KMS-11 (cell line): ENCODE measurements at regions not wholly inside any gene's neighbourhood (a gene's known extent, or its start where the extent isn't known, plus 50 kb on each side); places are given as distances from the start of the nearest gene placed in this dataset.

Experiments used
- H2AFZ ChIP-seq: fragments of 200-600 bp; sonication (generic); 2 replicates; pipeline ENCODE4 v1.6.1; 2016; ENCODE audit warnings: antibody characterized with exemption, mixed run types, low read depth
- H3K27ac ChIP-seq: fragments of 200-600 bp; sonication (generic); 2 replicates; pipeline ENCODE4 v1.6.1; 2016; ENCODE audit warnings: mild to moderate bottlenecking, mixed run types
- H3K27me3 ChIP-seq: fragments of 200-600 bp; sonication (generic); 2 replicates; pipeline ENCODE4 v1.6.1; 2017; ENCODE audit warnings: mild to moderate bottlenecking, low read depth, mixed run types, moderate library complexity; ENCODE audit not compliant: insufficient read depth
- H3K36me3 ChIP-seq: fragments of 200-600 bp; sonication (generic); 2 replicates; pipeline ENCODE4 v1.6.1; 2017; ENCODE audit warnings: mild to moderate bottlenecking, mixed run types; ENCODE audit not compliant: insufficient read depth
- H3K4me1 ChIP-seq: fragments of 200-600 bp; sonication (generic); 2 replicates; pipeline ENCODE4 v1.6.1; 2016; ENCODE audit warnings: mild to moderate bottlenecking, low read depth, mixed run types; ENCODE audit not compliant: poor library complexity, severe bottlenecking
- H3K4me2 ChIP-seq: fragments of 200-600 bp; sonication (generic); 2 replicates; pipeline ENCODE4 v1.7.0; 2016; ENCODE audit warnings: mild to moderate bottlenecking, mixed run types
- H3K4me3 ChIP-seq: fragments of 200-600 bp; sonication (generic); IDR thresholded peaks from 2 replicates; pipeline ENCODE4 v1.6.1; 2017; ENCODE audit warnings: low read depth, low read length, mixed read lengths; ENCODE audit not compliant: insufficient read depth
- H3K79me2 ChIP-seq: fragments of 200-600 bp; sonication (generic); 2 replicates; pipeline ENCODE4 v1.6.1; 2016; ENCODE audit warnings: low read depth, mixed run types; ENCODE audit not compliant: insufficient read depth
- H3K9ac ChIP-seq: fragments of 200-600 bp; sonication (generic); 2 replicates; pipeline ENCODE4 v1.6.1; 2016; ENCODE audit warnings: mild to moderate bottlenecking, mixed run types
- H4K20me1 ChIP-seq: fragments of 200-600 bp; sonication (generic); 2 replicates; pipeline ENCODE4 v1.6.1; 2016; ENCODE audit warnings: mild to moderate bottlenecking, mixed run types; ENCODE audit not compliant: insufficient read depth
- CTCF ChIP-seq: fragments of 200-600 bp; sonication (generic); conservative IDR thresholded peaks from 2 replicates; pipeline ENCODE4 v1.6.1; 2017; ENCODE audit warnings: low read depth, mild to moderate bottlenecking, antibody characterized with exemption, low read length, moderate library complexity, mixed read lengths

- Histone ChIP-seq H3K4me1 (peaks cover 11% of the 10 kb centered on the region), H4K20me1 (no peaks in the 10 kb centered on the region), H3K36me3 (no peaks in the 10 kb centered on the region), H2AFZ (no peak overlapping the region), H3K27ac (no peak overlapping the region), H3K79me2 (no peaks in the 10 kb centered on the region), H3K27me3 (no peaks in the 10 kb centered on the region), H3K4me3 (no peak overlapping the region), H3K9ac (no peak overlapping the region), H3K4me2 (no peak overlapping the region)
- no peak for TF ChIP-seq CTCF
These were observed 340.8 kb upstream of the KLF6 start for GRCh38 chr10:4125776-4126175.

- no peak overlapping the region for H3K27ac ChIP-seq
- H3K4me1 ChIP-seq, result peaks cover 7% of the 10 kb centered on the region
- no peak for TF ChIP-seq CTCF
- H3K79me2 ChIP-seq, result no peaks in the 10 kb centered on the region
- H3K4me2 ChIP-seq, result no peak overlapping the region
- H2AFZ ChIP-seq, result no peak overlapping the region
- H3K4me3 ChIP-seq, result no peak overlapping the region
- H3K27me3 ChIP-seq, result no peaks in the 10 kb centered on the region
- no peaks in the 10 kb centered on the region for H4K20me1 ChIP-seq
- H3K36me3 ChIP-seq, result no peaks in the 10 kb centered on the region
- H3K9ac ChIP-seq, result no peak overlapping the region
These were observed 336.7 kb upstream of the KLF6 start for GRCh38 chr10:4121502-4122380.

- H3K4me2 ChIP-seq, result no peak overlapping the region
- TF ChIP-seq CTCF, result no peak
- H2AFZ ChIP-seq, result no peak overlapping the region
- H3K9ac ChIP-seq, result no peak overlapping the region
- no peak overlapping the region for H3K4me3 ChIP-seq
- H3K27me3 ChIP-seq, result no peaks in the 10 kb centered on the region
- H4K20me1 ChIP-seq, result no peaks in the 10 kb centered on the region
- no peaks in the 10 kb centered on the region for H3K36me3 ChIP-seq
- no peaks in the 10 kb centered on the region for H3K4me1 ChIP-seq
- H3K27ac ChIP-seq, result no peak overlapping the region
- H3K79me2 ChIP-seq, result no peaks in the 10 kb centered on the region
These were observed 335.3 kb upstream of the KLF6 start for GRCh38 chr10:4120096-4120853.

GRCh38 chr10:4119107-4119506 lies 334.1 kb upstream of the KLF6 start:
- Histone ChIP-seq H3K9ac (no peak overlapping the region), H3K27me3 (no peaks in the 10 kb centered on the region), H3K4me3 (no peak overlapping the region), H2AFZ (no peak overlapping the region), H3K4me1 (no peaks in the 10 kb centered on the region), H4K20me1 (no peaks in the 10 kb centered on the region), H3K79me2 (no peaks in the 10 kb centered on the region), H3K36me3 (no peaks in the 10 kb centered on the region), H3K4me2 (no peak overlapping the region), H3K27ac (no peak overlapping the region)
- no peak for TF ChIP-seq CTCF
